Loucy (cell line): ENCODE measurements at regions not wholly inside any gene's neighbourhood (a gene's known extent, or its start where the extent isn't known, plus 50 kb on each side); places are given as distances from the start of the nearest gene placed in this dataset.

Source experiments
- H2AFZ ChIP-seq: fragments of 200-600 bp; sonication (generic); 2 replicates; pipeline ENCODE4 v1.6.0; 2016; ENCODE audit warnings: antibody characterized with exemption, mild to moderate bottlenecking, low read length, moderate library complexity
- H3F3A ChIP-seq: fragments of 200-600 bp; 2 replicates; pipeline ENCODE4 v1.6.0; 2016; ENCODE audit warnings: antibody characterized with exemption, low read depth, mild to moderate bottlenecking
- H3K27me3 ChIP-seq: fragments of 200-600 bp; sonication (generic); 2 replicates; pipeline ENCODE4 v1.6.1; 2014; ENCODE audit warnings: low read length, mild to moderate bottlenecking; ENCODE audit not compliant: insufficient read depth, poor library complexity, severe bottlenecking
- H3K36me3 ChIP-seq: fragments of 200-600 bp; sonication (generic); 2 replicates; pipeline ENCODE4 v1.6.1; 2016; ENCODE audit warnings: low read length; ENCODE audit not compliant: insufficient read depth
- H3K4me1 ChIP-seq: fragments of 200-600 bp; sonication (generic); 2 replicates; pipeline ENCODE4 v1.5.1; 2014; ENCODE audit warnings: low read length, mild to moderate bottlenecking; ENCODE audit not compliant: insufficient read depth, poor library complexity, severe bottlenecking
- H3K4me2 ChIP-seq: fragments of 200-600 bp; sonication (generic); 2 replicates; pipeline ENCODE4 v1.6.0; 2014; ENCODE audit warnings: antibody characterized with exemption, low read length, low read depth, mild to moderate bottlenecking; ENCODE audit not compliant: poor library complexity, severe bottlenecking
- H3K4me3 ChIP-seq: fragments of 200-600 bp; sonication (generic); 2 replicates; pipeline ENCODE4 v1.5.1; 2014; ENCODE audit warnings: low read length, mild to moderate bottlenecking, mixed read lengths; ENCODE audit not compliant: poor library complexity, severe bottlenecking
- H3K79me2 ChIP-seq: fragments of 200-600 bp; sonication (generic); 2 replicates; pipeline ENCODE4 v1.6.1; 2014; ENCODE audit warnings: low read length; ENCODE audit not compliant: insufficient read depth
- H3K9ac ChIP-seq: fragments of 200-600 bp; sonication (generic); 2 replicates; pipeline ENCODE4 v1.6.0; 2014; ENCODE audit warnings: mild to moderate bottlenecking, low read depth, low read length, moderate library complexity; ENCODE audit not compliant: poor library complexity, severe bottlenecking
- H3K9me2 ChIP-seq: fragments of 200-600 bp; sonication (generic); replicated peaks from 2 replicates; pipeline ENCODE4 v1.6.1; 2016; ENCODE audit warnings: low read depth, low read length, mixed read lengths
- H3K9me3 ChIP-seq: fragments of 200-600 bp; sonication (generic); 2 replicates; pipeline ENCODE4 v1.6.1; 2014; ENCODE audit warnings: mild to moderate bottlenecking, antibody characterized with exemption, low read length, low read depth; ENCODE audit not compliant: insufficient read depth
- H4K20me1 ChIP-seq: fragments of 200-600 bp; sonication (generic); 2 replicates; pipeline ENCODE4 v1.6.0; 2014; ENCODE audit warnings: antibody characterized with exemption, low read length, mild to moderate bottlenecking; ENCODE audit not compliant: insufficient read depth, poor library complexity, severe bottlenecking
- EZH2phosphoT487 ChIP-seq: fragments of 200-600 bp; IDR thresholded peaks from 2 replicates; pipeline ENCODE4 v1.6.1; 2018; ENCODE audit warnings: antibody characterized with exemption, mild to moderate bottlenecking, moderate library complexity, borderline replicate concordance
- TF ChIP-seq, protein P1 (sequence below): fragments of 200-600 bp; sonication (generic); conservative IDR thresholded peaks from 2 replicates; pipeline ENCODE4 v1.5.1; 2014; ENCODE audit warnings: mild to moderate bottlenecking, antibody characterized with exemption, low read length

DNA sequence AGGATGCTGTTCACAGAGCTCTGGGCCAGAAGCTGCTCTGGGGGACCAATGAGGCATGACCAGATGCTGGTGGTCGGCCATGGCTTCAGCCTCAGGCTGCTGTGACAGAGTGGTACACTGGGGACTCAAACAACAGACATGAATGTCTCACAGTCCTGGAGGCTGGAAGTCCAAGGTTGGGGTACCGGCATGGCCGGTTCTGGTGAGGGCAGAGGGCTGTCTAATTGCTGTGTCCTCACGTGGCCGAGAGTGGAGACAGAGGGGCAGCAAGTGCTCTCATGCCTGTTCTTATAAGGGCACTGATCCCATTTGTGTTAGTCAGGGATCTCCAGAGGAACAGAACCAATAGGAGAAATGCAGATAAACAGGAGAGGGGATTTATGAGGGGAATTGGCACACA, 253.5 kb upstream of the C1orf174 start:
- H3K27me3 ChIP-seq, result no peaks in the 10 kb centered on the region

DNA sequence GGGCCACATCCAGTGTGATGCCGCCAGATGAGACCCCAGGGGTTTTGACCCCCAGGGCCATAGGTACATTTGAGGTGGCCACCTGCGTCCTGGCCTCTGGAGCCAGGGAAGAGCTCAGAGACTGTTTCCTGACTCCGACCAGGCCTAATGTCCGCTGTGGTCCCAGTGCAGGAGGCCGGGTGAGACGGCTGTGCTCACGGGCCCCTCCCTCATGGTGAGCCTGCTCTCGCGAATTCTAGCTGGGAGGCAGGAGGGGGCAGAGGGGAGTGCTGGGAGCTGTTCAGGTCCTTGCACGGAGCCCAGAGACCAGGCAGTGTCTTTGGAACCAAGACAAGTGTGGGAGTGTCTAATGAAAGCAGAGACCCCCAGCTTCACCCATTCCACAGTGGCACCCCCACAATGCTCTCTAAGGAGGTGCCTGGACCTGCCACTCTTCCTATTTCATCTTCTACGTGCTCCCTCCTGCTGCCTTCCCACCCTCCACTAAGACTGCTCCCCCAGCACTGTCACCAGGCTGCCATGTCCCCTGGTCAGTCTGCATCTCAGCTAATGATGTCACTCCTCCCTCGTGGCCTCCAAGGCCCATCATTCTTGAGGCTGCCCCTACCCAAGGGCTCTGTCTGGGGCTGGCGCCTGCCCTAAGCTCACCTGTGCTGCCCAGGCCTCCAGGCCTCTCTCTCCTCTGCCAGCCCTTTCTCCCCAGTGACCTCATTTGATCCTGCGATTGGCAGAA, 256.3 kb upstream of the C1orf174 start:
- H3F3A ChIP-seq, result no peaks in the 10 kb centered on the region
- no peaks in the 10 kb centered on the region for H3K79me2 ChIP-seq
- H3K27me3 ChIP-seq, result no peaks in the 10 kb centered on the region
- H2AFZ ChIP-seq, result no peak overlapping the region
- H3K9ac ChIP-seq, result no peak overlapping the region
- no peak overlapping the region for H3K4me3 ChIP-seq
- no peaks in the 10 kb centered on the region for H4K20me1 ChIP-seq
- H3K9me2 ChIP-seq, result no peaks in the 10 kb centered on the region
- TF ChIP-seq EZH2phosphoT487, result no peak
- TF ChIP-seq, protein P1, sequence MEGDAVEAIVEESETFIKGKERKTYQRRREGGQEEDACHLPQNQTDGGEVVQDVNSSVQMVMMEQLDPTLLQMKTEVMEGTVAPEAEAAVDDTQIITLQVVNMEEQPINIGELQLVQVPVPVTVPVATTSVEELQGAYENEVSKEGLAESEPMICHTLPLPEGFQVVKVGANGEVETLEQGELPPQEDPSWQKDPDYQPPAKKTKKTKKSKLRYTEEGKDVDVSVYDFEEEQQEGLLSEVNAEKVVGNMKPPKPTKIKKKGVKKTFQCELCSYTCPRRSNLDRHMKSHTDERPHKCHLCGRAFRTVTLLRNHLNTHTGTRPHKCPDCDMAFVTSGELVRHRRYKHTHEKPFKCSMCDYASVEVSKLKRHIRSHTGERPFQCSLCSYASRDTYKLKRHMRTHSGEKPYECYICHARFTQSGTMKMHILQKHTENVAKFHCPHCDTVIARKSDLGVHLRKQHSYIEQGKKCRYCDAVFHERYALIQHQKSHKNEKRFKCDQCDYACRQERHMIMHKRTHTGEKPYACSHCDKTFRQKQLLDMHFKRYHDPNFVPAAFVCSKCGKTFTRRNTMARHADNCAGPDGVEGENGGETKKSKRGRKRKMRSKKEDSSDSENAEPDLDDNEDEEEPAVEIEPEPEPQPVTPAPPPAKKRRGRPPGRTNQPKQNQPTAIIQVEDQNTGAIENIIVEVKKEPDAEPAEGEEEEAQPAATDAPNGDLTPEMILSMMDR, result no peak
- H3K4me1 ChIP-seq, result no peaks in the 10 kb centered on the region
- H3K36me3 ChIP-seq, result no peaks in the 10 kb centered on the region
- H3K4me2 ChIP-seq, result no peak overlapping the region
- no peaks in the 10 kb centered on the region for H3K9me3 ChIP-seq

More for the DNA sequence above, 253.5 kb upstream of the C1orf174 start:
- Histone ChIP-seq H4K20me1 (no peaks in the 10 kb centered on the region), H3K4me3 (no peak overlapping the region), H3K9me3 (no peaks in the 10 kb centered on the region), H3K36me3 (no peaks in the 10 kb centered on the region), H2AFZ (no peak overlapping the region), H3F3A (no peaks in the 10 kb centered on the region), H3K79me2 (no peaks in the 10 kb centered on the region), H3K4me2 (no peak overlapping the region), H3K9ac (no peak overlapping the region), H3K4me1 (no peaks in the 10 kb centered on the region), H3K9me2 (no peaks in the 10 kb centered on the region)
- TF ChIP-seq, protein P1, result no peak
- no peak for TF ChIP-seq EZH2phosphoT487

DNA sequence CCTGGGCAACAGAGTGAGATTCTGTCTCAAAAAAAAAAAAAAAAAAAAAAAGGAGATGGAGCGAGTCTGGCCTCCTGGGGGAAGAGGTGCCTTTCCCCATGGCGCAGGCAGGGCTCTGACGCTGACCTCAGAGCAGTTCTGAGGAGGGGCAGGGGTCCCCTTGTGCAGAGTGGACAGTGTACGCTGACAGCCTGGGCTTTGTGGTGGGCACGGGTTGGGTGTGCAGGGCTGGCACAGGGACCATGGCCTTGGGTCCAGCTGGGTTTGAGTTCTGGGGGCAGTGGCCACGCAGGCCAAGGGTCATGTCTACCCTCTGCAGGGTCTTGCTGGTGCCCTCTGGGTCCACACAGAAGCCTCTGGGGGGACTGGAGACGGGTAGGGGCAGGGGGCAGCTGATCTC, 260.1 kb upstream of the C1orf174 start:
- Histone ChIP-seq H3K9me2 (no peaks in the 10 kb centered on the region), H4K20me1 (no peaks in the 10 kb centered on the region), H3K36me3 (no peaks in the 10 kb centered on the region), H3K4me2 (no peak overlapping the region), H3K27me3 (no peaks in the 10 kb centered on the region), H3K79me2 (no peaks in the 10 kb centered on the region), H3F3A (no peaks in the 10 kb centered on the region), H3K4me1 (no peaks in the 10 kb centered on the region), H3K9ac (no peak overlapping the region), H2AFZ (no peak overlapping the region), H3K9me3 (no peaks in the 10 kb centered on the region), H3K4me3 (no peak overlapping the region)
- TF ChIP-seq EZH2phosphoT487, result no peak
- TF ChIP-seq, protein P1, result no peak
